NOMO-1 treated with DMSO at 0.1 percent for 48 hours (cell line): ENCODE measurements at regions not wholly inside any gene's neighbourhood (a gene's known extent, or its start where the extent isn't known, plus 50 kb on each side); places are given as distances from the start of the nearest gene placed in this dataset.
"Not testable (repeated sequence)": the region's sequence is repeated elsewhere in the genome, so short reads cannot be mapped to it uniquely, and the experiment has no call there.

Experiments
- DNase-seq: peaks from one replicate; lab custom pipeline; 2025; ENCODE audit not compliant: unreplicated experiment; lab: John Stamatoyannopoulos, UW

DNA sequence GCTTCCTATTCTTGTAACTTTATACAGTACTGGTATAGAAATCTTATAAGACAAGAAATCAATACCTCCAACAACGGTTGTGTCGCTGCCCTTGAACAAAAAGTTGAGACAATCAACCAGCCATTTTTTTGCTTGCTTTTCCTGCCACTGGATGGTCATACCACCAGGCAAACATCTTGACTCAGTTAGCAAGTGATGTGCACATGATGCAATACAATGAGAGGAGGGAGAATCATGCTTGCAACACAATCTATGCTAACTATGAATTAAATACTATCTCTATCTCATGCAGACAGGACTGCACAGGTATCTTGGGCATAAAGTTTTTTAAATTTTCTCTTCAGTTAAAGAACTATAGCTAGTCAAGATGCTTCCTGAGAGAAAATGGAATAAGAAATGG lies 877.7 kb upstream of the CITED2 start:
- no peak for DNase-seq

- DNase-seq = no peak
Measured at GRCh38 chr6:140245296-140246040, 871.0 kb upstream of the CITED2 start.

- no peak for DNase-seq
Measured at GRCh38 chr6:140237251-140237650, 862.8 kb upstream of the CITED2 start.

DNA sequence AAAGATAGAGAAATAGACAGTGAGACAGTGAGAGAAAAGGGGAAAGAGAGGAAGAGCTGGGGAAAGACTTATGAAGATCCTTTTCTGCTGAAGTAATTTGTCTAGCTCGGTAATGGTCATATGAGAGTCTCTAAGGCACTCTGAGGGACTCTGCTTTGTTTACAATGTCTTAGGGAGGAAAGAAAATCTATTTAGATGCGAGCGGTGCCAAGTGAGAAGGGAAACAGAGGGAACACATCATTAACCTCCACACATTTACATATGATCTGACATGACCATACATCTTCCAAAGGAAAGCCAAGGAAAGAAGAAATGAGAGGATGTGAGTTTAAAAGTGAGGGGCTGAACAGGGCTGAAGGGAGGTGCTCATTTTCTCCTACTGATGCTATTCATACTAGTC lies 862.3 kb upstream of the CITED2 start:
- DNase-seq = no peak

GRCh38 chr6:140230282-140230681 lies 855.8 kb upstream of the CITED2 start:
- DNase-seq = no peak

DNA sequence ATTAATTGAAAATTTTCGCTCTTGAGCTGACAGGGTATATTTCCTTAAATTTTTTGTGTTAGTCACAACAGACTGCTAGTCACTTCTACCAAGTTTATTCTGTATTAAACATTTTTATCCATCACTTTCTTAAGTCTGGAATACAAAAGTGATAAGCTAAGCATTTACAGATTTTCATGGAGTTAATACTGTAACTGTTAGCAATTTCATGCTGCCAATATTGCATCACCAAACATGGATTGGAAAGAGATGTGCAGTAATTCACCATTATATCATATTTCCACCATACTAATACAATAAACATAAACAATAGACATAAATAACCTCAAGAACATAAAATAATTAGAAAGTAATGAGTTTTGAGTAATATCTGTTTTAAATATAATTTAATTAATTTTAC lies 854.0 kb upstream of the CITED2 start:
- no peak for DNase-seq

DNA sequence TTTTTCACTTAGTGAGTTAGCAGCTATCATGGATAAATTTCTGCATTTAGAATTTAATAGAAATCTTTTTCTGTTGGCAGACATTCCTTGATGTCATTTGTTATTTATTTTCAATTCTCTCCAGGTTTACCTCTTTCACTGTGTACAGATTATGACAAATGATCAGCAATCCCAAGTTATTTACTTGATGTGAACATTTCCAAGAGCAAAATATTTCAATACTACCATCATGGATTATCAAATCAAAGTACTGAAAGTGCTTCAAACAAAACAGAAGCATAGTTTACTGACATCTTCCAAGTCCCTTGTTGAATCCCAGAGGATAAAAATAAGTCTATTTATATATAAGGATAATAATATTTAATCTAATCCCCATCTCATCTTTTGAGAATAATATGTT lies 852.2 kb upstream of the CITED2 start:
- no peak for DNase-seq

DNA sequence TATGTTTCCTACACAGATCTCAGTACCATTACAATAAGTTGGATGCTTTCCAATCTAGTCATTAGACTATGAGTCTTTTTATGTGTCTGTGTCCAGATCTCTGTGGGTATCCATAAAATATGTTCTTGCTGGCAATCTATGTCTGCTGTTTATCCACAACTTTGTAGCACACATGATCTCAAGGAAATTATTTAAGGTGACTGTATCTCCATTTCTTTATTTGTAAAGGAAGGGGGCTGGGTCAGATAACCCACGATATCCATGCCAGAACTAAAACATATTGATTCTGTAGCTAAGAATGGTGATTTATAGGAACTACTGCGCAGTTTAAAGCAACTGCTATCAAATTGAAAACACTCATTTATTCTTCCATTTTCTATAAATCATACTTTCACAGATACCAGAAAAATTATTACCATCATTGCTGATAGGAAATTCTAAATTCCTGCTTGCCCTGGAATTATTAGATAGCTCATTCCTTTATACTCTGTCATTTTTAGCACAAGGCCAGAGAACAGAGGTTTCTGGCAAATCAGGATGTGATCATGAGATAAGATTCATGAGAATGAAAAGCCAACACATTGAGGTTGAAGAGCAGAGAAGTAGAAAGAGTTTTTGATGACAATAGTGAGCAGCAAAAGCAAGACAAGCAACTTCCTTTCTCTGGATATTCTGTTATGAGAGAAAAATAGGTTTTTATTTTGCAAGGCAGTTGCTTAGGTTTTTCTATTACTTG lies 851.4 kb upstream of the CITED2 start:
- DNase-seq = no peak

DNA sequence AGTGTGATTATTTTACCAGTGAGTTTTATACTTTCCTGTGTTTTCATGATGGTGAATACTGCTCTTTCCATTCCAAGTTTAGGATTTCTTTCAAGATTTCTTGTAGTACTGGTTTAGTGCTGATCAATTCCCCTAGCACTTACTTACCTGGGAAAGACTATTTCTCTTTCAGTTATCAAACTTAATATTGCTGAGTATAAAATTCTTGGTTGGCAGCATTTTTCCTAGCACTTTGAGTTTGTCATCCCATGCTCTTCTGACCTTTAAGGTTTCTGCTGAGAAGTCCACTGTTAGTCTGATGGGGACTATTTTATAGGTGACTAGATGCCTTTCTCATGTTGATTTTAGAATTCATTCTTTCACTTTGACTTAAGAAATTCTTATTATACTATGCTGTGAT lies 842.8 kb upstream of the CITED2 start:
- DNase-seq = no peak

- no peak for DNase-seq
Measured at GRCh38 chr6:140209775-140210174, 835.3 kb upstream of the CITED2 start.

DNA sequence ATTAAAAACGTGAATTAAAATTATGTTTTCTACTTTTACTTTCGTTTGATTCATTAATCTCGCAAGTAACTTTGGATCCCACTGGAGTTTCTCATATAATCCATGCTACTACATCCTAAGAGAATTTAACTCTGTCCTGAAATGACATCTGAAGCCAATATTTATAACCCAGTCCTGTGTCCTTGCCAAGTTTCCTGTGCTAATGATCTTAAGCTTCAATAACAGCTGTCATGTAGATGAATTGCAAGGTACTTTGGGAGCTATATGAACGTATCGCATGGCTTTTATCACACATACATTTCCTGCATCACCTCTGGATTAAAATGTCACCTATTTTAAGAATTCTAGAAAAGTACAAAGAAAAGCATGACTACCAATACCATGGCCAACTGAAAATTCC lies 833.8 kb upstream of the CITED2 start:
- no peak for DNase-seq

- no peak for DNase-seq
Measured at GRCh38 chr6:140205795-140206593, 831.5 kb upstream of the CITED2 start.

- DNase-seq = no peak
Measured at GRCh38 chr6:140204154-140204553, 829.7 kb upstream of the CITED2 start.

GRCh38 chr6:140203661-140204147 lies 829.3 kb upstream of the CITED2 start:
- DNase-seq = no peak

- no peak for DNase-seq
Measured at GRCh38 chr6:140202964-140203515, 828.6 kb upstream of the CITED2 start.

DNA sequence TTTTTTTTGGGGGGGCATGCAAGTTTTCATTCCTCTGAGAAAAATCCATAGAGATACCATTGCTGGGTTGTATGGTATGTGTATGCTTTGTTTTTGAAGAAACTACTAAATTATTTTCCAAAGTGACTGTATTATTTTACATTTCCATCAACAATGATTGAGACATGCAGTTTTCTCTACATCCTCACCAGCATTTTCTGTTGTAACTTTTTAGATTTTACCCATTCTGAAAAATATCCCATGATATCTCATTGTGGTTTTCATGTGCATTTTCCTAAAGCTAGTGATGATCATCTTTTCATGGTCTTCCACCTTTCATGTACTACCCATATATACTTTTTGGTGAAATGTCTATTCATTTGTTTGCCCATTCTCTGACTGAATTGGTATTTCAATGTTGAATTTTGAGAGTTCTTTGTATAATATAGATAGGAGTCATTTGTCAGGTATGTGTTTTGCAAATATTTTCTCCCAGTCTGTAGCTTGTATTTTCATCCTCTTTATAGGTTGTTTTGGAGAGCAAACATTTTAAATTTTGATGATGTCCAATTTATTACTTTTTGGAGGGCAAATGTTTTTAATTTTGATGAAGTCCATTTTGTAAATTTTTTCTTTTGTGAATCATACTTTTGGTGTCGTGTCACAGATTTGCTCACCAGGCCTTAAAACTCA lies 827.5 kb upstream of the CITED2 start:
- DNase-seq = no peak

GRCh38 chr6:140193269-140193668 lies 818.8 kb upstream of the CITED2 start:
- no peak for DNase-seq

GRCh38 chr6:140192018-140192417 lies 817.6 kb upstream of the CITED2 start:
- DNase-seq = no peak

DNA sequence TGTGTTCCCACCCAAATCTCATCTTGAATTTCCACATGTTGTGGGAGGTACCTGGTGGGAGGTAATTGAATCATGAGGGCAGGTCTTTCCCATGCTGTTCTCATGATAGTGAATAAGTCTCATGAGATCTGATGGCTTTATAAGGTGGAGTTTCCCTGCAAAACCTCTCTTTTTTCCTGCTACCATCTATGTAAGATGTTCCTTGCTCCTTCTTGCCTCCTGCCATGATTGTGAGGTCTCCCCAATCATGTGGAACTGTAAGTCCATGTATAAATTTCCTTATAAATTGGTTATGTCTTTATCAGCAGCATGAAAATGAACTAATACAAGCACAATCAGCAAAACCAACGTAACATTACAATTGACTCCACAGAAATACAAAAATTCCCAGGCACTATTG lies 814.8 kb upstream of the CITED2 start:
- DNase-seq = not testable (repeated sequence)

GRCh38 chr6:140185991-140186390 lies 811.5 kb upstream of the CITED2 start:
- no peak for DNase-seq

GRCh38 chr6:140183881-140184280 lies 809.4 kb upstream of the CITED2 start:
- no peak for DNase-seq
